ENCODE measurements at regions not wholly inside any gene's neighbourhood (a gene's known extent, or its start where the extent isn't known, plus 50 kb on each side); places are given as distances from the start of the nearest gene placed in this dataset.

DNA sequence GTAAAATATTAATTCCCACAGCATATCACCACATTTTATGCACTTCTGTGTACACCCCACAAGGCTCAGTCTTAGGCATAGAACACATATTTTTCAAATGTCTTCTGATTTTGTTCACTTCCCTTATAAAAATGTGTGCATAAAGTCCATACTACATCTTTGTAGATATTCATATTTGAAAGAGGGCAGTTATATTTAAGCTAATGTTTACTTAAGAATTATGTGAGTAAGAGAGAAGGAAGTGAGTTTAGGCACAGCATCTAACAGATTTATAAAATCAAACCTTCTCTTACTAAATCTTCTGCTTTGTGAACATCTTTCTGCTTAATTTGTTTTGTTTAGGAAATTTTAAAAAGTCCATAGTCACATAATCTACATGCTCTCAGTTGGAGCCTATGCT, 648.1 kb downstream of the FSCB start:
- TF ChIP-seq, protein P1, sequence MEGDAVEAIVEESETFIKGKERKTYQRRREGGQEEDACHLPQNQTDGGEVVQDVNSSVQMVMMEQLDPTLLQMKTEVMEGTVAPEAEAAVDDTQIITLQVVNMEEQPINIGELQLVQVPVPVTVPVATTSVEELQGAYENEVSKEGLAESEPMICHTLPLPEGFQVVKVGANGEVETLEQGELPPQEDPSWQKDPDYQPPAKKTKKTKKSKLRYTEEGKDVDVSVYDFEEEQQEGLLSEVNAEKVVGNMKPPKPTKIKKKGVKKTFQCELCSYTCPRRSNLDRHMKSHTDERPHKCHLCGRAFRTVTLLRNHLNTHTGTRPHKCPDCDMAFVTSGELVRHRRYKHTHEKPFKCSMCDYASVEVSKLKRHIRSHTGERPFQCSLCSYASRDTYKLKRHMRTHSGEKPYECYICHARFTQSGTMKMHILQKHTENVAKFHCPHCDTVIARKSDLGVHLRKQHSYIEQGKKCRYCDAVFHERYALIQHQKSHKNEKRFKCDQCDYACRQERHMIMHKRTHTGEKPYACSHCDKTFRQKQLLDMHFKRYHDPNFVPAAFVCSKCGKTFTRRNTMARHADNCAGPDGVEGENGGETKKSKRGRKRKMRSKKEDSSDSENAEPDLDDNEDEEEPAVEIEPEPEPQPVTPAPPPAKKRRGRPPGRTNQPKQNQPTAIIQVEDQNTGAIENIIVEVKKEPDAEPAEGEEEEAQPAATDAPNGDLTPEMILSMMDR (IDR thresholded peaks at IDR 0.05; ENCODE audit: low read depth, low read length) = no peak
- no peak overlapping the region for H3K4me3 ChIP-seq (replicated peaks in 1 of 2; ENCODE audit: low read depth in 2 of 2, low read length in 2 of 2)
- DNase-seq (ENCODE audit: low read depth in 2 of 2) = no peak

DNA sequence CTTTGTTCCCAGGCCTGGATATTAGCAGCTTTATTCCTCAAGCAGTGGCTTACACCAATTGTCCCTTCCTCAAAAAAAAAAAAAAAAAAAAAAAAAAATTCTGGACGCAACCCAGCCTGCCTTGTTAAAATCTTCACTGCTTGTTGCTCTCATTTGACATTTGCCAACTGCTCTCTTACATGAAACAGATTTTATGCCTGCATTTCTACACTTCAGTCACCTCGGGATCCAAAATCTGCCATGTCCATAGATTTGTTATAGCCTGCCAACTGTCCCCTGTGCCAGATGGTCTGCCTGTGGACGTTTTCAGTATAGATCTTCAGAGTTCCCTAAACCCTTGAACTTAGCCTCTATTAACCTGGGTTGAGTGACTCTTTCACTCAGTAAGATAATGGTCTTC, 651.5 kb downstream of the FSCB start:
- no peak for DNase-seq (ENCODE audit: low read depth in 2 of 2)
- no peak overlapping the region for H3K4me3 ChIP-seq (replicated peaks in 1 of 2; ENCODE audit: low read depth in 2 of 2, low read length in 2 of 2)
- TF ChIP-seq, protein P1 (IDR thresholded peaks at IDR 0.05; ENCODE audit: low read depth, low read length) = no peak

DNA sequence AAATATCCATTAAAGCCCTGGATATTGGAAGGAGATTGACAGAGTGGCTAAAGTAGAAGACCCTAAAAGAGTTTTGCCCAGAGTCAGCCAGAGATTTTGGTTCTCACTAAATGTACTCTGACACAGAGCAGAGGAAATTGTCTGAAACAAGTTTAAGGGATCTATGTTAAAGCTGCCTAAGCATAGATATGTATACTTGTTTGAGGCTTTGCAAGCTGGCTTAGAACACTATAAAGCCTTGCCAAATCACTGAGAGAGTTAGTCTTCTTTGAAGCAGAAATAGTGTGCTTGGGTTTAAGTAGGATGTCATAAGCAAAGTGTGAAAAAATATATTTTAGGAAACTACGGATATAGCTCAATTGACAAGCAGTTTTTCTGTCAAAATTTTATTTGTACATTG, 653.5 kb downstream of the FSCB start:
- TF ChIP-seq, protein P1 (IDR thresholded peaks at IDR 0.05; ENCODE audit: low read depth, low read length) = no peak
- DNase-seq (ENCODE audit: low read depth in 2 of 2) = no peak
- no peak overlapping the region for H3K4me3 ChIP-seq (replicated peaks in 1 of 2; ENCODE audit: low read depth in 2 of 2, low read length in 2 of 2)

DNA sequence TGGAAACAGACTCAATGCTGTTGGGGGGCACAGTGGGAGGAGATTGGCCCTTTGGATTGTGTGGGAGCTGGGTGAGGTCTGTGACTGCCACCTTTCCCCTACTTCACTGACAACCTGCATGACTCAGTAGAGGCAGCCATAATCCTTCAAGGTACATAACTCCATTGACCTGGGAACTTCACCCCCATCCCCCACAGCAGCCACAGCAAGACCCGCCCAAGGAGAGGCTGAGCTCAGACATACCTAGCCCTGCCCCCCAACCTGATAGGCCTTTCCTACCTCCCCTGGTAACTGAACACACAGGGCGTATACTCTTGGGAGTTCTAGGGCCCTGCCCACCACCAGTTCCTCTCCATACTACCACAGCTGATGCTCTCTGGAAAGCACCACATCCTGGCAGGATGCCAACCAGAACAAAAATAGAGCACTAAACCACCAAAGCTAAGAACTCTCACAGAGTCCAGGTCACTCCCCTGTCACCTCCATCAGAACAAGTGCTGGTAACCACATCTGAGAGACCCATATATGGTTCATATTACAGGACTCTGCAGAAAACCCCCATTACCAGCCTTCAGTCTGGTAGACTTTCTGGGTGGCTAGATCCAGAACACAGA, 703.9 kb downstream of the FSCB start:
- TF ChIP-seq, protein P1 (IDR thresholded peaks at IDR 0.05; ENCODE audit: low read depth, low read length) = no peak
- DNase-seq (ENCODE audit: low read depth in 2 of 2) = no peak
- H3K4me3 ChIP-seq (replicated peaks in 1 of 2; ENCODE audit: low read depth in 2 of 2, low read length in 2 of 2) = no peak overlapping the region

DNA sequence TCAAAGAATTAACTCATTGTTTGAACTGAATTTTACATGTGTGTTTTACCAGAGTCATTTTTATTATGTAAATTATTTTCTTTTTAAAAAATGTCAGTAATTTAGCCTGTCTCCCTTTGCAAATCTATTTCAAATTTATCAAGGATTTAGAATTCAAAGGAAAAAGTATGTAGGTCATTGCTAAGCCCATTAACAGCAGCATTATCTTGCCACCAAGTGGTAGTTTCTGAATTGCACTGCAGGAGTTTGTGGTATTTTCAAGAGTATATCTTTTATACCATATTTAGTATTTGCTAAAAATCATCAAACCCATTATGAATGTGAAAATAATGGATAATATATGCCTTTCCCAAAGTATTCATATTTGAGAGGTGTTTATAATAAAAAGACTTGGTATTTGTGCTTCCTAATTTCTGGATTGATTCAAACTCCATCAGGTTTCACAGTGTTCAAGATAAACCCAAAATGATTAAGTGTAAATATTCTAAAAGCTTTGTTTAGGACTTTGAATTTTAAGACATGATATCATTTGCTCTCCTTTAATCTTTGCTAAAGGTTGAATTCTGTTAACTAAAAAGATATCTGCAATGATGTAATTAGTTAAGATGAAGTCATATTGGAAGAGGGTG, 711.4 kb downstream of the FSCB start:
- H3K4me3 ChIP-seq (replicated peaks in 1 of 2; ENCODE audit: low read depth in 2 of 2, low read length in 2 of 2) = no peak overlapping the region
- peak; percentile 0 to 24 for DNase-seq (ENCODE audit: low read depth in 2 of 2)
- TF ChIP-seq, protein P1 (IDR thresholded peaks at IDR 0.05; ENCODE audit: low read depth, low read length) = no peak

DNA sequence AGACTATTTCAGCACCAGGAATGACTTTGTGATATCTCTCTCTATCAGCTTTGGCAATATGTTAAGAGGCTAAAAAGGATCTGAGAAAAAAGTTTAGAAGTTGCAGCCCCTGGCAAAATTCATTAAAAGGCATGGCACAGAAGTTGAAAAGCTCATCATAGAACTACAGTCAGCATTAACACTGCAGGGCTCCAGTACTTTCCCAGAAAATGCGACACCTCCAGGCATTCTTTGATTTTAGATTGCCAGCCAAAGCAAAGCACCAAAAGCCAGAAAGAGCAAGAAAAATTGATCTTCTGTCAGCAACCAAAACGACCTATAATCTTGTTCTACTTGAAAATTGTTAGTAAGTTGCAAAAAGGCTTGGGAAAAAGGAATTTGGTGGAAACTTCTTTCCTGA, 713.5 kb downstream of the FSCB start:
- DNase-seq (ENCODE audit: low read depth in 2 of 2) = no peak
- TF ChIP-seq, protein P1 (IDR thresholded peaks at IDR 0.05; ENCODE audit: low read depth, low read length) = no peak
- H3K4me3 ChIP-seq (replicated peaks in 1 of 2; ENCODE audit: low read depth in 2 of 2, low read length in 2 of 2) = no peak overlapping the region

DNA sequence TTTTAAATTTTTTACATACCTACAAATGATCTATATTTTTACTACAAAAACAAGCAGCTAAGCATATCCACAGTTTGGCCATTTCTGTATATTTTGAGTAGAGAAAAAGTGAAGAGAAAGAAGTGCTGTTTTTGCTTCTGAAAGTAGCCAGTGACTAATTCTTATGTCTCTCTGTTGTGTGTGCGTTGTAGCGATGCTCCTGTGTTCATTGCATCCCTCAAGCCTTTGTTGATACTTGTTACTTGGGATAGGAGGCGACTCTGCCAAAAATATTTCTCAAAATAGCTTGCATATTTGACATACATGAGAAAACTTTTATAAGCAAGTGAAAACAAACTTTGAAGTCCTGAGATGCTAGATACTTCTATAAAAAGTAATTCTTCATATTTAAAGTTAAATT, 714.1 kb downstream of the FSCB start:
- H3K4me3 ChIP-seq (replicated peaks in 1 of 2; ENCODE audit: low read depth in 2 of 2, low read length in 2 of 2) = no peak overlapping the region
- DNase-seq (ENCODE audit: low read depth in 2 of 2) = no peak
- TF ChIP-seq, protein P1 (IDR thresholded peaks at IDR 0.05; ENCODE audit: low read depth, low read length) = no peak
